NCI-H2171 (cell line): ENCODE measurements at regions not wholly inside any gene's neighbourhood (a gene's known extent, or its start where the extent isn't known, plus 50 kb on each side); places are given as distances from the start of the nearest gene placed in this dataset.

Source experiments
- DNase-seq: peaks from one replicate; lab custom pipeline; 2025; lab: John Stamatoyannopoulos, UW

- DNase-seq, result no peak
Observed at GRCh38 chr4:15130441-15130840, 128.2 kb downstream of the CPEB2 start.

GRCh38 chr4:15131551-15131950, 129.3 kb downstream of the CPEB2 start:
- DNase-seq, result no peak

- DNase-seq, result no peak
Observed at GRCh38 chr4:15132739-15133138, 130.5 kb downstream of the CPEB2 start.

- no peak for DNase-seq
Observed at GRCh38 chr4:15139599-15139998, 137.3 kb downstream of the CPEB2 start.

- DNase-seq, result no peak
Observed at GRCh38 chr4:15142201-15142600, 139.9 kb downstream of the CPEB2 start.

GRCh38 chr4:15143551-15143950, 141.3 kb downstream of the CPEB2 start:
- DNase-seq, result no peak

- DNase-seq, result peak; percentile 0
Observed at GRCh38 chr4:15144249-15144966, 142.1 kb downstream of the CPEB2 start.

- DNase-seq, result no peak
Observed at GRCh38 chr4:15144967-15145295, 142.7 kb downstream of the CPEB2 start.

GRCh38 chr4:15145709-15146108, 143.4 kb downstream of the CPEB2 start:
- DNase-seq, result no peak

GRCh38 chr4:15147714-15148113, 145.4 kb downstream of the CPEB2 start:
- DNase-seq, result no peak

- no peak for DNase-seq
Observed at GRCh38 chr4:15148199-15148598, 145.9 kb downstream of the CPEB2 start.

- no peak for DNase-seq
Observed at GRCh38 chr4:15148691-15149090, 146.4 kb downstream of the CPEB2 start.

- no peak for DNase-seq
Observed at GRCh38 chr4:15149234-15149838, 147.1 kb downstream of the CPEB2 start.

GRCh38 chr4:15149839-15150592, 147.7 kb downstream of the CPEB2 start:
- DNase-seq, result no peak

GRCh38 chr4:15150631-15151030, 148.3 kb downstream of the CPEB2 start:
- no peak for DNase-seq

GRCh38 chr4:15151033-15151432, 148.8 kb downstream of the CPEB2 start:
- DNase-seq, result no peak

- no peak for DNase-seq
Observed at GRCh38 chr4:15153662-15154061, 151.4 kb downstream of the CPEB2 start.

- DNase-seq, result no peak
Observed at GRCh38 chr4:15158406-15159091, 156.3 kb downstream of the CPEB2 start.

GRCh38 chr4:15159477-15160019, 157.3 kb downstream of the CPEB2 start:
- DNase-seq, result no peak

- no peak for DNase-seq
Observed at GRCh38 chr4:15161439-15161838, 159.2 kb downstream of the CPEB2 start.

- DNase-seq, result no peak
Observed at GRCh38 chr4:15162046-15162445, 159.8 kb downstream of the CPEB2 start.
